ENCODE measurements at regions not wholly inside any gene's neighbourhood (a gene's known extent, or its start where the extent isn't known, plus 50 kb on each side); places are given as distances from the start of the nearest gene placed in this dataset.
A peak's percentile ranks its signal among the peaks of the same experiment; 100 is the strongest.

- DNase-seq (ENCODE audit: low read depth in 2 of 2) = no peak
Observed at GRCh38 chr6:8783191-8783590, 347.8 kb upstream of the SLC35B3 start.

- DNase-seq (ENCODE audit: low read depth in 2 of 2) = no peak
Observed at GRCh38 chr6:8780653-8781052, 345.3 kb upstream of the SLC35B3 start.

- no peak for DNase-seq (ENCODE audit: low read depth in 2 of 2)
Observed at GRCh38 chr6:8764733-8765132, 329.4 kb upstream of the SLC35B3 start.

- DNase-seq (ENCODE audit: low read depth in 2 of 2) = no peak
Observed at GRCh38 chr6:8760951-8761350, 325.6 kb upstream of the SLC35B3 start.

GRCh38 chr6:8758412-8758811 is 323.1 kb upstream of the SLC35B3 start:
- no peak for DNase-seq (ENCODE audit: low read depth in 2 of 2)

- no peak for DNase-seq (ENCODE audit: low read depth in 2 of 2)
Observed at GRCh38 chr6:8750627-8751026, 315.3 kb upstream of the SLC35B3 start.

- DNase-seq (ENCODE audit: low read depth in 2 of 2) = no peak
Observed at GRCh38 chr6:8749465-8749864, 314.1 kb upstream of the SLC35B3 start.

GRCh38 chr6:8743170-8743745 is 307.9 kb upstream of the SLC35B3 start:
- DNase-seq (ENCODE audit: low read depth in 2 of 2) = no peak

- DNase-seq (ENCODE audit: low read depth in 2 of 2) = no peak
Observed at GRCh38 chr6:8739454-8739853, 304.1 kb upstream of the SLC35B3 start.

- no peak for DNase-seq (ENCODE audit: low read depth in 2 of 2)
Observed at GRCh38 chr6:8738951-8739350, 303.6 kb upstream of the SLC35B3 start.

GRCh38 chr6:8736156-8736895 is 301.0 kb upstream of the SLC35B3 start:
- DNase-seq (ENCODE audit: low read depth in 2 of 2) = no peak

- no peak for DNase-seq (ENCODE audit: low read depth in 2 of 2)
Observed at GRCh38 chr6:8733879-8734278, 298.5 kb upstream of the SLC35B3 start.

GRCh38 chr6:8731874-8732273 is 296.5 kb upstream of the SLC35B3 start:
- DNase-seq (ENCODE audit: low read depth in 2 of 2) = no peak

- DNase-seq (ENCODE audit: low read depth in 2 of 2) = no peak
Observed at GRCh38 chr6:8710668-8711431, 275.5 kb upstream of the SLC35B3 start.

GRCh38 chr6:8707956-8708772 is 272.8 kb upstream of the SLC35B3 start:
- peak in 1 of 2 donors; percentile 16 for DNase-seq (ENCODE audit: low read depth in 2 of 2)

- no peak for DNase-seq (ENCODE audit: low read depth in 2 of 2)
Observed at GRCh38 chr6:8707369-8707768, 272.0 kb upstream of the SLC35B3 start.

GRCh38 chr6:8705435-8706020 is 270.2 kb upstream of the SLC35B3 start:
- no peak for DNase-seq (ENCODE audit: low read depth in 2 of 2)

GRCh38 chr6:8703059-8703458 is 267.7 kb upstream of the SLC35B3 start:
- no peak for DNase-seq (ENCODE audit: low read depth in 2 of 2)

- no peak for DNase-seq (ENCODE audit: low read depth in 2 of 2)
Observed at GRCh38 chr6:8688821-8689220, 253.5 kb upstream of the SLC35B3 start.

GRCh38 chr6:8686077-8686476 is 250.7 kb upstream of the SLC35B3 start:
- no peak for DNase-seq (ENCODE audit: low read depth in 2 of 2)

- DNase-seq (ENCODE audit: low read depth in 2 of 2) = no peak
Observed at GRCh38 chr6:8683204-8683603, 247.9 kb upstream of the SLC35B3 start.

Measured in lung microvascular endothelial cell (primary cell).